K562 (cell line): ENCODE measurements at regions not wholly inside any gene's neighbourhood (a gene's known extent, or its start where the extent isn't known, plus 50 kb on each side); places are given as distances from the start of the nearest gene placed in this dataset.

Experiments used
- ATAC-seq: fragments of 200-7000 bp; cut with Tn5 transposase; 3 replicates; pipeline ENCODE4 v1.9.1; 2020; ENCODE audit warnings: moderate library complexity
- BruUV-seq: library from RNA; stranded (reverse); fragments of 400-500 nt; replicated peaks from 2 replicates; lab custom pipeline; 2021; lab: Mats Ljungman, UMichigan
- CTCF ChIA-PET: fragments of 300-600 bp; formaldehyde crosslinking; extraction: SDS; loops from one replicate; lab custom pipeline; 2021; ENCODE audit warnings: low intra/inter-chr PET ratio; lab: Yijun Ruan, JAX
- POLR2A ChIA-PET: fragments of 300-600, 350-650 bp; sonication (Branson Sonifier 250); formaldehyde crosslinking; extraction: SDS; loops from one replicate; lab custom pipeline; 2021; ENCODE audit warnings: antibody characterized with exemption, inconsistent platforms; lab: Yijun Ruan, JAX
- DNase-seq, 4 experiments: peaks; one replicate each; pipeline versions ENCODE4 v3.0.0 to v3.0.0-alpha.2; 2011 to 2018; ENCODE audit warnings: low spot score in 3 of 4, mixed read lengths in 3 of 4; ENCODE audit errors: extremely low read depth in 1 of 4
- FAIRE-seq: peaks from 2 replicates; lab custom pipeline; 2011; peaks lifted over from hg19 to GRCh38; lab: Jason Lieb, UNC
- H2AFZ ChIP-seq: 2 replicates; pipeline ENCODE4 v1.6.0; 2011; ENCODE audit warnings: low read depth, low read length, control low read depth, inconsistent platforms
- H3K27ac ChIP-seq: fragments of 200-600 bp; 3 replicates; pipeline ENCODE4 v1.8.0; 2011; ENCODE audit warnings: low read depth, mild to moderate bottlenecking, control low read depth, inconsistent platforms, low read length, moderate library complexity, mixed read lengths; ENCODE audit errors: extremely low read depth
- H3K27me3 ChIP-seq, 2 experiments: fragments of 300-600 bp in 1 of 2; 2 replicates in 1 of 2; 3 replicates in 1 of 2; pipeline versions ENCODE4 v1.6.0 to v1.8.0; 2011; ENCODE audit warnings: inconsistent platforms in 2 of 2, low read length in 2 of 2, mild to moderate bottlenecking in 1 of 2, mixed read lengths in 1 of 2, moderate library complexity in 1 of 2; ENCODE audit not compliant: control insufficient read depth in 2 of 2, insufficient read depth in 2 of 2
- H3K36me3 ChIP-seq: fragments of 300-600 bp; 3 replicates; pipeline ENCODE4 v1.8.0; 2011; ENCODE audit warnings: mild to moderate bottlenecking, low read length, inconsistent platforms; ENCODE audit not compliant: control insufficient read depth, insufficient read depth
- H3K4me1 ChIP-seq, 2 experiments: fragments of 200-600 bp in 1 of 2; replicated peaks in 1 of 2; 2 replicates in 1 of 2; 3 replicates in 1 of 2; pipeline versions ENCODE4 v1.5.1 to v1.8.0; 2011; ENCODE audit warnings: inconsistent platforms in 2 of 2, low read length in 2 of 2, mild to moderate bottlenecking in 1 of 2, mixed read lengths in 1 of 2, moderate library complexity in 1 of 2; ENCODE audit not compliant: control insufficient read depth in 2 of 2, insufficient read depth in 2 of 2
- H3K4me2 ChIP-seq: 2 replicates; pipeline ENCODE4 v1.6.1; 2011; ENCODE audit warnings: low read length, control low read depth, inconsistent platforms, mixed read lengths; ENCODE audit not compliant: insufficient read depth
- H3K4me3 ChIP-seq: fragments of 200-600 bp; sonication (generic), shearing (Covaris generic); 2 replicates; pipeline ENCODE4 v1.5.1; 2016; ENCODE audit warnings: control low read depth, inconsistent platforms
- H3K79me2 ChIP-seq: fragments of 200-600 bp; 3 replicates; pipeline ENCODE4 v1.8.0; 2011; ENCODE audit warnings: low read length, inconsistent platforms; ENCODE audit not compliant: control insufficient read depth, insufficient read depth
- H3K9ac ChIP-seq, 2 experiments: 2 replicates each; pipeline versions ENCODE4 v1.6.0 to v1.6.1; 2011; ENCODE audit warnings: low read depth in 2 of 2, low read length in 2 of 2, control low read depth in 1 of 2, inconsistent platforms in 1 of 2, mild to moderate bottlenecking in 1 of 2, mixed read lengths in 1 of 2; ENCODE audit not compliant: insufficient read depth in 1 of 2
- H3K9me1 ChIP-seq: one replicate; pipeline ENCODE4 v1.6.0; 2011; ENCODE audit warnings: inconsistent platforms, mild to moderate bottlenecking, low read length, moderate library complexity; ENCODE audit not compliant: control insufficient read depth, insufficient read depth
- H3K9me3 ChIP-seq: replicated peaks from 2 replicates; pipeline ENCODE4 v1.5.1; 2011; ENCODE audit warnings: low read depth, low read length, inconsistent platforms; ENCODE audit not compliant: control insufficient read depth, insufficient read depth
- H4K20me1 ChIP-seq: replicated peaks from 2 replicates; pipeline ENCODE4 v1.6.1; 2011; ENCODE audit warnings: low read length, inconsistent platforms, mixed read lengths; ENCODE audit not compliant: control insufficient read depth, insufficient read depth
- CBFA2T2 ChIP-seq: fragments of 450-650 bp; conservative IDR thresholded peaks from 2 replicates; pipeline ENCODE4 v1.6.1; 2017; ENCODE audit warnings: mild to moderate bottlenecking
- CHCHD3 ChIP-seq: fragments of 250-450 bp; sonication (Bioruptor Pico); IDR thresholded peaks from 2 replicates; pipeline ENCODE4 v2.1.2; 2022; ENCODE audit warnings: mild to moderate bottlenecking
- GATA2 ChIP-seq: sonication (generic); formaldehyde crosslinking; IDR thresholded peaks from 2 replicates; pipeline ENCODE4 v1.4.0; 2020; ENCODE audit warnings: mild to moderate bottlenecking, missing genetic modification reagents
- HDAC2 ChIP-seq: fragments of 450-650 bp; IDR thresholded peaks from 2 replicates; pipeline ENCODE4 v1.6.1; 2016; ENCODE audit warnings: mild to moderate bottlenecking
- NFATC3 ChIP-seq: fragments of 450-650 bp; IDR thresholded peaks from 2 replicates; pipeline ENCODE4 v1.6.1; 2017; ENCODE audit warnings: mild to moderate bottlenecking
- RBM17 ChIP-seq: fragments of 200-400 bp; formaldehyde crosslinking; IDR thresholded peaks from 2 replicates; pipeline ENCODE4 v1.6.1; 2017; ENCODE audit warnings: low read depth, mild to moderate bottlenecking, low read length, borderline replicate concordance
- SNRNP70 ChIP-seq: fragments of 200-400 bp; formaldehyde crosslinking; optimal IDR thresholded peaks from 2 replicates; pipeline ENCODE3; 2017; ENCODE audit warnings: low read depth, low read length
- YBX1 ChIP-seq: fragments of 450-650 bp; IDR thresholded peaks from 2 replicates; pipeline ENCODE4 v1.7.1; 2016; ENCODE audit warnings: mild to moderate bottlenecking
- ZNF668 ChIP-seq: fragments of 250-450 bp; sonication (Bioruptor Pico); IDR thresholded peaks from 2 replicates; pipeline ENCODE4 v1.8.0; 2022; ENCODE audit warnings: mild to moderate bottlenecking, inconsistent platforms
- ZNF764 ChIP-seq: fragments of 250-450 bp; sonication (Bioruptor Pico); IDR thresholded peaks from 2 replicates; pipeline ENCODE4 v1.4.0; 2020; ENCODE audit warnings: low read depth, mild to moderate bottlenecking, moderate library complexity
- WGBS: fragments of 100-300 bp; shearing (Covaris generic); methylation state at CpG from one replicate; pipeline ENCODE4 v1.1.6; 2016; ENCODE audit warnings: low coverage, mixed read lengths; ENCODE audit not compliant: insufficient coverage; ENCODE audit errors: missing lambda C conversion rate; 5-methylcytosine and 5-hydroxymethylcytosine counted together
- in situ Hi-C: fragments of 300-500 bp; cut with MboI; formaldehyde crosslinking; loops from 4 replicates; pipeline ENCODE4 v1.15.0; 2018; ENCODE audit warnings: inconsistent platforms, mixed read lengths
- intact Hi-C: fragments of 100-400 bp; cut with micrococcal nuclease; formaldehyde crosslinking; loops from 2 replicates; pipeline ENCODE4 v1.14.2; 2022
- TF ChIP-seq, protein P1 (sequence below): fragments of 450-650 bp; formaldehyde crosslinking; IDR thresholded peaks from 2 replicates; pipeline ENCODE4 v1.4.0; 2022; ENCODE audit warnings: mild to moderate bottlenecking, moderate library complexity
- TF ChIP-seq, protein P2 (sequence below): sonication (generic); formaldehyde crosslinking; IDR thresholded peaks from 2 replicates; pipeline ENCODE4 v1.8.1; 2023; ENCODE audit warnings: mild to moderate bottlenecking, missing genetic modification reagents, moderate library complexity
- TF ChIP-seq, protein P3 (sequence below): fragments of 450-650 bp; IDR thresholded peaks from 2 replicates; pipeline ENCODE4 v1.6.1; 2016; ENCODE audit warnings: low read depth

DNA sequence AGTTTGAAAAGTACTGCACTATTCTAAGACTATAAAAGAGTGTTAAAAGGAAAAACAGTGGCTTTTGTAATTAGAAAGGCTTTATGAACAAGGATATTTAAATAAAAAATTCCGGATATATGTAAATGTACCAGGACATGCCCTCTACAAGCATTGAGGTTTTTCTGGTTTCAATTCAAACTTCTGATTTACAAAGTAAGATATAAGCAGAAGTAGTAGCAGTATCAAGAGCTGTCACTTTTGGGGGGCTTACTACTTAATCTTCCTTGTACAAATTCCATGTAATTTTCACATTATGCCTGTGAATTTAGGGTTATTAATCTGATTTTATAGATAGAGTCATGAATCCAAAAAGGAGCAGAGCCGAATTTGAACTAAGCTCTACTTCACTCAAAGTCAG lies 170.3 kb upstream of the ATP2B1 start:
- Histone ChIP-seq H3K4me2 (no peak overlapping the region), H3K27me3 (no peaks in the 10 kb centered on the region), H2AFZ (no peak overlapping the region), H3K79me2 (no peaks in the 10 kb centered on the region), H3K27ac (no peak overlapping the region), H3K4me1 (peaks cover 0 to 4% of the 10 kb centered on the region in 2 experiments; a peak in 1 of 5 replicates), H3K4me3 (no peak overlapping the region), H4K20me1 (no peaks in the 10 kb centered on the region), H3K9ac (no peak overlapping the region), H3K36me3 (no peaks in the 10 kb centered on the region), H3K9me3 (no peaks in the 10 kb centered on the region), H3K9me1 (no peaks in the 10 kb centered on the region)
- in situ Hi-C loops (no loop called here), intact Hi-C loops (no loop called here)
- WGBS, result 0% methylated on average over 2 of the region's 2 CpGs
- ATAC-seq (no peak), DNase-seq (no peak), FAIRE-seq (no peak)
- POLR2A ChIA-PET, result no interaction called here
- BruUV-seq, result no TSS peak
- CTCF ChIA-PET, result no interaction called here
- TF ChIP-seq GATA2 (CRISPR knock-in tag) (no peak), NFATC3 (no peak), CHCHD3 (no peak), YBX1 (no peak), CBFA2T2 (no peak), RBM17 (no peak), ZNF668 (CRISPR knock-in tag) (no peak), ZNF764 (no peak), SNRNP70 (no peak), HDAC2 (no peak)
- TF ChIP-seq, protein P1, sequence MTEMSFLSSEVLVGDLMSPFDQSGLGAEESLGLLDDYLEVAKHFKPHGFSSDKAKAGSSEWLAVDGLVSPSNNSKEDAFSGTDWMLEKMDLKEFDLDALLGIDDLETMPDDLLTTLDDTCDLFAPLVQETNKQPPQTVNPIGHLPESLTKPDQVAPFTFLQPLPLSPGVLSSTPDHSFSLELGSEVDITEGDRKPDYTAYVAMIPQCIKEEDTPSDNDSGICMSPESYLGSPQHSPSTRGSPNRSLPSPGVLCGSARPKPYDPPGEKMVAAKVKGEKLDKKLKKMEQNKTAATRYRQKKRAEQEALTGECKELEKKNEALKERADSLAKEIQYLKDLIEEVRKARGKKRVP (CRISPR knock-in tag), result no peak
- TF ChIP-seq, protein P2, sequence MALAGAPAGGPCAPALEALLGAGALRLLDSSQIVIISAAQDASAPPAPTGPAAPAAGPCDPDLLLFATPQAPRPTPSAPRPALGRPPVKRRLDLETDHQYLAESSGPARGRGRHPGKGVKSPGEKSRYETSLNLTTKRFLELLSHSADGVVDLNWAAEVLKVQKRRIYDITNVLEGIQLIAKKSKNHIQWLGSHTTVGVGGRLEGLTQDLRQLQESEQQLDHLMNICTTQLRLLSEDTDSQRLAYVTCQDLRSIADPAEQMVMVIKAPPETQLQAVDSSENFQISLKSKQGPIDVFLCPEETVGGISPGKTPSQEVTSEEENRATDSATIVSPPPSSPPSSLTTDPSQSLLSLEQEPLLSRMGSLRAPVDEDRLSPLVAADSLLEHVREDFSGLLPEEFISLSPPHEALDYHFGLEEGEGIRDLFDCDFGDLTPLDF (CRISPR knock-in tag), result no peak
- TF ChIP-seq, protein P3, sequence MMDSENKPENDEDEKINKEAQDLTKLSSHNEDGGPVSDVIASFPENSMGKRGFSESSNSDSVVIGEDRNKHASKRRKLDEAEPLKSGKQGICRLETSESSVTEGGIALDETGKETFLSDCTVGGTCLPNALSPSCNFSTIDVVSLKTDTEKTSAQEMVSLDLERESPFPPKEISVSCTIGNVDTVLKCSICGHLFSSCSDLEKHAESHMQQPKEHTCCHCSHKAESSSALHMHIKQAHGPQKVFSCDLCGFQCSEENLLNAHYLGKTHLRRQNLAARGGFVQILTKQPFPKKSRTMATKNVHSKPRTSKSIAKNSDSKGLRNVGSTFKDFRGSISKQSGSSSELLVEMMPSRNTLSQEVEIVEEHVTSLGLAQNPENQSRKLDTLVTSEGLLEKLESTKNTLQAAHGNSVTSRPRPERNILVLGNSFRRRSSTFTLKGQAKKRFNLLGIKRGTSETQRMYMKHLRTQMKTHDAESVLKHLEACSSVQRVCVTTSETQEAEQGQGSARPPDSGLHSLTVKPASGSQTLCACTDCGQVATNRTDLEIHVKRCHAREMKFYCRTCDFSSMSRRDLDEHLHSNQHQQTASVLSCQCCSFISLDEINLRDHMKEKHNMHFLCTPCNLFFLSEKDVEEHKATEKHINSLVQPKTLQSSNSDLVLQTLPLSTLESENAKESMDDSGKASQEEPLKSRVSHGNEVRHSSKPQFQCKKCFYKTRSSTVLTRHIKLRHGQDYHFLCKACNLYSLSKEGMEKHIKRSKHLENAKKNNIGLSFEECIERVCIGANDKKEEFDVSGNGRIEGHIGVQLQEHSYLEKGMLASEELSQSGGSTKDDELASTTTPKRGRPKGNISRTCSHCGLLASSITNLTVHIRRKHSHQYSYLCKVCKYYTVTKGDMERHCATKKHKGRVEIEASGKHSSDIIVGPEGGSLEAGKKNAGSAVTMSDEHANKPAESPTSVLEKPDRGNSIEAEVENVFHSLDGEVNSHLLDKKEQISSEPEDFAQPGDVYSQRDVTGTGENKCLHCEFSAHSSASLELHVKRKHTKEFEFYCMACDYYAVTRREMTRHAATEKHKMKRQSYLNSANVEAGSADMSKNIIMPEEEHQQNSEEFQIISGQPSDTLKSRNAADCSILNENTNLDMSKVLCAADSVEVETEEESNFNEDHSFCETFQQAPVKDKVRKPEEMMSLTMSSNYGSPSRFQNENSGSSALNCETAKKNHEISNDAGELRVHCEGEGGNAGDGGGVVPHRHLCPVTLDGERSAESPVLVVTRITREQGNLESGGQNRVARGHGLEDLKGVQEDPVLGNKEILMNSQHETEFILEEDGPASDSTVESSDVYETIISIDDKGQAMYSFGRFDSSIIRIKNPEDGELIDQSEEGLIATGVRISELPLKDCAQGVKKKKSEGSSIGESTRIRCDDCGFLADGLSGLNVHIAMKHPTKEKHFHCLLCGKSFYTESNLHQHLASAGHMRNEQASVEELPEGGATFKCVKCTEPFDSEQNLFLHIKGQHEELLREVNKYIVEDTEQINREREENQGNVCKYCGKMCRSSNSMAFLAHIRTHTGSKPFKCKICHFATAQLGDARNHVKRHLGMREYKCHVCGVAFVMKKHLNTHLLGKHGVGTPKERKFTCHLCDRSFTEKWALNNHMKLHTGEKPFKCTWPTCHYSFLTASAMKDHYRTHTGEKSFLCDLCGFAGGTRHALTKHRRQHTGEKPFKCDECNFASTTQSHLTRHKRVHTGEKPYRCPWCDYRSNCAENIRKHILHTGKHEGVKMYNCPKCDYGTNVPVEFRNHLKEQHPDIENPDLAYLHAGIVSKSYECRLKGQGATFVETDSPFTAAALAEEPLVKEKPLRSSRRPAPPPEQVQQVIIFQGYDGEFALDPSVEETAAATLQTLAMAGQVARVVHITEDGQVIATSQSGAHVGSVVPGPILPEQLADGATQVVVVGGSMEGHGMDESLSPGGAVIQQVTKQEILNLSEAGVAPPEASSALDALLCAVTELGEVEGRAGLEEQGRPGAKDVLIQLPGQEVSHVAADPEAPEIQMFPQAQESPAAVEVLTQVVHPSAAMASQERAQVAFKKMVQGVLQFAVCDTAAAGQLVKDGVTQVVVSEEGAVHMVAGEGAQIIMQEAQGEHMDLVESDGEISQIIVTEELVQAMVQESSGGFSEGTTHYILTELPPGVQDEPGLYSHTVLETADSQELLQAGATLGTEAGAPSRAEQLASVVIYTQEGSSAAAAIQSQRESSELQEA, result no peak
